ENCODE measurements at regions not wholly inside any gene's neighbourhood (a gene's known extent, or its start where the extent isn't known, plus 50 kb on each side); places are given as distances from the start of the nearest gene placed in this dataset.

- no peak for TF ChIP-seq POLR2A (IDR thresholded peaks at IDR 0.05)
- TF ChIP-seq, protein P1, sequence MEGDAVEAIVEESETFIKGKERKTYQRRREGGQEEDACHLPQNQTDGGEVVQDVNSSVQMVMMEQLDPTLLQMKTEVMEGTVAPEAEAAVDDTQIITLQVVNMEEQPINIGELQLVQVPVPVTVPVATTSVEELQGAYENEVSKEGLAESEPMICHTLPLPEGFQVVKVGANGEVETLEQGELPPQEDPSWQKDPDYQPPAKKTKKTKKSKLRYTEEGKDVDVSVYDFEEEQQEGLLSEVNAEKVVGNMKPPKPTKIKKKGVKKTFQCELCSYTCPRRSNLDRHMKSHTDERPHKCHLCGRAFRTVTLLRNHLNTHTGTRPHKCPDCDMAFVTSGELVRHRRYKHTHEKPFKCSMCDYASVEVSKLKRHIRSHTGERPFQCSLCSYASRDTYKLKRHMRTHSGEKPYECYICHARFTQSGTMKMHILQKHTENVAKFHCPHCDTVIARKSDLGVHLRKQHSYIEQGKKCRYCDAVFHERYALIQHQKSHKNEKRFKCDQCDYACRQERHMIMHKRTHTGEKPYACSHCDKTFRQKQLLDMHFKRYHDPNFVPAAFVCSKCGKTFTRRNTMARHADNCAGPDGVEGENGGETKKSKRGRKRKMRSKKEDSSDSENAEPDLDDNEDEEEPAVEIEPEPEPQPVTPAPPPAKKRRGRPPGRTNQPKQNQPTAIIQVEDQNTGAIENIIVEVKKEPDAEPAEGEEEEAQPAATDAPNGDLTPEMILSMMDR (IDR thresholded peaks at IDR 0.05) = no peak
Measured at GRCh38 chrX:53738370-53738906, 51.9 kb upstream of the HUWE1 start.
